HG03521 (cell line): ENCODE measurements at regions not wholly inside any gene's neighbourhood (a gene's known extent, or its start where the extent isn't known, plus 50 kb on each side); places are given as distances from the start of the nearest gene placed in this dataset.
"Not testable (repeated sequence)": the region's sequence is repeated elsewhere in the genome, so short reads cannot be mapped to it uniquely, and the experiment has no call there.

Experiments
- ATAC-seq: cut with Tn5 transposase; IDR thresholded peaks from one replicate; pipeline ENCODE4 v1.9.1; 2021; ENCODE audit warnings: mild to moderate bottlenecking, moderate library complexity; ENCODE audit not compliant: unreplicated experiment

- ATAC-seq: no peak
Observed at GRCh38 chr13:47708386-47708785, 292.7 kb downstream of the SUCLA2 start.

GRCh38 chr13:47707414-47707813, 293.7 kb downstream of the SUCLA2 start:
- no peak for ATAC-seq

GRCh38 chr13:47705185-47705584, 295.9 kb downstream of the SUCLA2 start:
- ATAC-seq: no peak

GRCh38 chr13:47696674-47697073, 304.4 kb downstream of the SUCLA2 start:
- no peak for ATAC-seq

- no peak for ATAC-seq
Observed at GRCh38 chr13:47687577-47687976, 313.5 kb downstream of the SUCLA2 start.

- not testable (repeated sequence) for ATAC-seq
Observed at GRCh38 chr13:47685156-47685555, 315.9 kb downstream of the SUCLA2 start.

GRCh38 chr13:47680748-47681147, 320.3 kb downstream of the SUCLA2 start:
- ATAC-seq: no peak

GRCh38 chr13:47679401-47679800, 321.7 kb downstream of the SUCLA2 start:
- ATAC-seq: no peak

- no peak for ATAC-seq
Observed at GRCh38 chr13:47678201-47678968, 322.7 kb downstream of the SUCLA2 start.

- no peak for ATAC-seq
Observed at GRCh38 chr13:47675871-47676270, 325.2 kb downstream of the SUCLA2 start.

- no peak for ATAC-seq
Observed at GRCh38 chr13:47673009-47673850, 327.8 kb downstream of the SUCLA2 start.

- ATAC-seq: no peak
Observed at GRCh38 chr13:47672245-47673008, 328.6 kb downstream of the SUCLA2 start.

- no peak for ATAC-seq
Observed at GRCh38 chr13:47671776-47672175, 329.3 kb downstream of the SUCLA2 start.

GRCh38 chr13:47665043-47665442, 336.0 kb downstream of the SUCLA2 start:
- ATAC-seq: no peak

GRCh38 chr13:47661076-47661475, 340.0 kb downstream of the SUCLA2 start:
- ATAC-seq: no peak

- no peak for ATAC-seq
Observed at GRCh38 chr13:47656651-47657050, 344.4 kb downstream of the SUCLA2 start.

- ATAC-seq: no peak
Observed at GRCh38 chr13:47650209-47650608, 350.9 kb downstream of the SUCLA2 start.

GRCh38 chr13:47647001-47647400, 354.1 kb downstream of the SUCLA2 start:
- no peak for ATAC-seq

- no peak for ATAC-seq
Observed at GRCh38 chr13:47646298-47646697, 354.8 kb downstream of the SUCLA2 start.

- no peak for ATAC-seq
Observed at GRCh38 chr13:47639738-47640447, 361.2 kb downstream of the SUCLA2 start.

- no peak for ATAC-seq
Observed at GRCh38 chr13:47638627-47639026, 362.4 kb downstream of the SUCLA2 start.
